HepG2 (cell line): ENCODE measurements at regions not wholly inside any gene's neighbourhood (a gene's known extent, or its start where the extent isn't known, plus 50 kb on each side); places are given as distances from the start of the nearest gene placed in this dataset.

Experiments
- ATAC-seq: fragments of 200-7000 bp; cut with Tn5 transposase; 3 replicates; pipeline ENCODE4 v1.9.1; 2020; ENCODE audit warnings: mild to moderate bottlenecking, moderate library complexity
- BruUV-seq: library from RNA; stranded (reverse); fragments of 400-500 nt; replicated peaks from 2 replicates; lab custom pipeline; 2021; lab: Mats Ljungman, UMichigan
- CTCF ChIA-PET: fragments of 300-600 bp; formaldehyde crosslinking; extraction: SDS; loops from one replicate; lab custom pipeline; 2021; ENCODE audit warnings: low total read pairs, inconsistent platforms, low intra/inter-chr PET ratio; lab: Yijun Ruan, JAX
- POLR2A ChIA-PET: fragments of 350-600 bp; sonication (Branson Sonifier 250); formaldehyde crosslinking; loops from one replicate; lab custom pipeline; 2020; ENCODE audit warnings: antibody characterized with exemption, inconsistent platforms; lab: Yijun Ruan, JAX
- DNase-seq: peaks from one replicate; pipeline ENCODE4 v3.0.0-alpha.2; 2015; ENCODE audit warnings: low spot score
- FAIRE-seq: peaks from 3 replicates; lab custom pipeline; 2011; peaks lifted over from hg19 to GRCh38; lab: Jason Lieb, UNC
- H2AFZ ChIP-seq: one replicate; pipeline ENCODE4 v1.6.1; 2011; ENCODE audit warnings: low read length, inconsistent platforms
- H3K27ac ChIP-seq: fragments of 300-600 bp; 3 replicates; pipeline ENCODE4 v1.8.0; 2011; ENCODE audit warnings: mixed run types, mild to moderate bottlenecking, mixed read lengths, low read length, inconsistent platforms; ENCODE audit not compliant: insufficient read depth; ENCODE audit errors: extremely low read length
- H3K27me3 ChIP-seq, 2 experiments: fragments of 200-600 bp in 1 of 2; 2 replicates in 1 of 2; 3 replicates in 1 of 2; pipeline versions ENCODE4 v1.6.0 to v1.8.0; 2011; ENCODE audit warnings: low read length in 2 of 2, mild to moderate bottlenecking in 2 of 2, moderate library complexity in 2 of 2, inconsistent platforms in 1 of 2; ENCODE audit not compliant: insufficient read depth in 2 of 2, control insufficient read depth in 1 of 2
- H3K36me3 ChIP-seq, 2 experiments: fragments of 200-600 bp in 1 of 2; replicated peaks in 1 of 2; 2 replicates in 1 of 2; 3 replicates in 1 of 2; pipeline versions ENCODE4 v1.5.1 to v1.8.0; 2011; ENCODE audit warnings: low read length in 2 of 2, inconsistent platforms in 1 of 2; ENCODE audit not compliant: insufficient read depth in 2 of 2, control insufficient read depth in 1 of 2
- H3K4me1 ChIP-seq: 2 replicates; pipeline ENCODE4 v1.5.1; 2012; ENCODE audit warnings: low read length, inconsistent platforms; ENCODE audit not compliant: insufficient read depth
- H3K4me2 ChIP-seq: 2 replicates; pipeline ENCODE4 v1.6.0; 2011; ENCODE audit warnings: low read depth, low read length, inconsistent platforms
- H3K4me3 ChIP-seq, 3 experiments: fragments of 200-600 bp in 1 of 3; sonication (generic), shearing (Covaris generic) in 1 of 3; replicated peaks in 1 of 3; 2 replicates each; pipeline ENCODE4 v1.5.1; 2011 to 2016; ENCODE audit warnings: low read length in 3 of 3, inconsistent platforms in 2 of 3, low read depth in 2 of 3, mild to moderate bottlenecking in 2 of 3, control low read depth in 1 of 3, mixed read lengths in 1 of 3; ENCODE audit not compliant: insufficient read depth in 1 of 3
- H3K79me2 ChIP-seq: one replicate; pipeline ENCODE4 v1.6.1; 2011; ENCODE audit warnings: low read length, inconsistent platforms; ENCODE audit not compliant: insufficient read depth
- H3K9ac ChIP-seq: 2 replicates; pipeline ENCODE4 v1.6.0; 2011; ENCODE audit warnings: mild to moderate bottlenecking, low read depth, low read length, inconsistent platforms; ENCODE audit not compliant: insufficient read depth
- H3K9me3 ChIP-seq: 2 replicates; pipeline ENCODE4 v1.5.1; 2012; ENCODE audit warnings: mild to moderate bottlenecking, low read length
- H4K20me1 ChIP-seq: 2 replicates; pipeline ENCODE4 v1.6.0; 2011; ENCODE audit warnings: inconsistent platforms, mild to moderate bottlenecking, low read length, moderate library complexity; ENCODE audit not compliant: insufficient read depth
- MEIS1 ChIP-seq: sonication (generic); formaldehyde crosslinking; IDR thresholded peaks from 2 replicates; pipeline ENCODE4 v1.9.0; 2021; ENCODE audit warnings: mild to moderate bottlenecking, missing genetic modification reagents, moderate library complexity, borderline replicate concordance
- NFYB ChIP-seq: sonication (generic); formaldehyde crosslinking; IDR thresholded peaks from 2 replicates; pipeline ENCODE4 v1.4.0; 2020; ENCODE audit warnings: missing genetic modification reagents
- NR2F6 ChIP-seq, 2 experiments: IDR thresholded peaks; 2 replicates each; pipeline ENCODE4 v1.6.1; 2016; ENCODE audit warnings: antibody characterized with exemption in 1 of 2, mild to moderate bottlenecking in 1 of 2
- REXO4 ChIP-seq: sonication (generic); formaldehyde crosslinking; IDR thresholded peaks from 2 replicates; pipeline ENCODE4 v1.8.0; 2022; ENCODE audit warnings: missing genetic modification reagents, mild to moderate bottlenecking, borderline replicate concordance
- RFX5 ChIP-seq: IDR thresholded peaks from 2 replicates; pipeline ENCODE4 v1.6.1; 2011; ENCODE audit warnings: low read depth, low read length, improper control_type of control experiment
- ZFP36L2 ChIP-seq: sonication (generic); formaldehyde crosslinking; IDR thresholded peaks from 2 replicates; pipeline ENCODE4 v1.4.0; 2020; ENCODE audit warnings: missing genetic modification reagents
- WGBS: methylation state at CpG from one replicate; pipeline ENCODE4 v1.1.6; 2017; ENCODE audit warnings: low lambda C conversion rate; 5-methylcytosine and 5-hydroxymethylcytosine counted together
- in situ Hi-C: cut with HindIII; loops from 2 replicates; pipeline ENCODE4 v1.10.0; 2017; ENCODE audit warnings: low pct_unique_long_range_greater_than_20kb; ENCODE audit not compliant: extremely low pct_ligation_motif_present
- intact Hi-C: fragments of 100-400 bp; cut with micrococcal nuclease; formaldehyde crosslinking; loops from one replicate; pipeline ENCODE4 v1.10.0; 2022; ENCODE audit not compliant: unreplicated experiment
- TF ChIP-seq, protein P1 (sequence below): IDR thresholded peaks from 2 replicates; pipeline ENCODE4 v1.6.1; 2018; ENCODE audit warnings: missing genetic modification reagents, mild to moderate bottlenecking, missing compliant biosample characterization
- TF ChIP-seq, protein P2 (sequence below): sonication (generic); formaldehyde crosslinking; IDR thresholded peaks from 2 replicates; pipeline ENCODE4 v1.4.0; 2020; ENCODE audit warnings: missing genetic modification reagents
- TF ChIP-seq, protein P3 (sequence below): IDR thresholded peaks from 2 replicates; pipeline ENCODE4 v1.6.1; 2016; ENCODE audit warnings: missing compliant biosample characterization, missing genetic modification reagents, borderline replicate concordance
- TF ChIP-seq, protein P4 (sequence below): IDR thresholded peaks from 2 replicates; pipeline ENCODE4 v1.6.1; 2016; ENCODE audit warnings: low read depth
- TF ChIP-seq, protein P5 (sequence below): sonication (generic); formaldehyde crosslinking; IDR thresholded peaks from 2 replicates; pipeline ENCODE4 v1.4.0; 2020; ENCODE audit warnings: low read depth, mild to moderate bottlenecking, missing genetic modification reagents

DNA sequence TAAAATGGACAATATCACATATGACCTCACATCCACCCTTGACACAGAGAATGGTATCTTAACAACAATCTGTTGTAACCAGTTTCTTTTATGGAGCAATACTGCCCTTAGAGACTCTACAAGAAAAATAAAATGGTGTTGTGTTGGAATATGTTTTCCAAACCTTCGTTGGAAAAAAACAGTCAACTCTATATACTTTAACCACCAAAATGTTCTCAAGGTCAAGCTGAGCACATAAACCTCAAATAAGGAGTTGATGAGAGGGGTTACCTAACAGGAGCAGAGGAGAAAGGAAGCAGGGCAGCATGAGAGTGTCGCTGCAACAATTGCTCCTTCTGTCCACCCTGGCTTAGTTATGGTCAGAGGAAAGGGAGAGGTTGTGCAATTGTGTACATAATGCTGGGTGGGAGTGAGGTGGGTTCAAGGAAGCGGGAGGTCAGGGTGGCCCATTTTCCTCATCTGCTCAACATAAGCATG is 179.2 kb upstream of the BMP4 start (continued):
- TF ChIP-seq REXO4 (CRISPR knock-in tag) (no peak), RFX5 (no peak), ZFP36L2 (CRISPR knock-in tag) (no peak)
- TF ChIP-seq, protein P1, sequence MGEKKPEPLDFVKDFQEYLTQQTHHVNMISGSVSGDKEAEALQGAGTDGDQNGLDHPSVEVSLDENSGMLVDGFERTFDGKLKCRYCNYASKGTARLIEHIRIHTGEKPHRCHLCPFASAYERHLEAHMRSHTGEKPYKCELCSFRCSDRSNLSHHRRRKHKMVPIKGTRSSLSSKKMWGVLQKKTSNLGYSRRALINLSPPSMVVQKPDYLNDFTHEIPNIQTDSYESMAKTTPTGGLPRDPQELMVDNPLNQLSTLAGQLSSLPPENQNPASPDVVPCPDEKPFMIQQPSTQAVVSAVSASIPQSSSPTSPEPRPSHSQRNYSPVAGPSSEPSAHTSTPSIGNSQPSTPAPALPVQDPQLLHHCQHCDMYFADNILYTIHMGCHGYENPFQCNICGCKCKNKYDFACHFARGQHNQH (CRISPR knock-in tag): peak; percentile 87
- TF ChIP-seq, protein P2, sequence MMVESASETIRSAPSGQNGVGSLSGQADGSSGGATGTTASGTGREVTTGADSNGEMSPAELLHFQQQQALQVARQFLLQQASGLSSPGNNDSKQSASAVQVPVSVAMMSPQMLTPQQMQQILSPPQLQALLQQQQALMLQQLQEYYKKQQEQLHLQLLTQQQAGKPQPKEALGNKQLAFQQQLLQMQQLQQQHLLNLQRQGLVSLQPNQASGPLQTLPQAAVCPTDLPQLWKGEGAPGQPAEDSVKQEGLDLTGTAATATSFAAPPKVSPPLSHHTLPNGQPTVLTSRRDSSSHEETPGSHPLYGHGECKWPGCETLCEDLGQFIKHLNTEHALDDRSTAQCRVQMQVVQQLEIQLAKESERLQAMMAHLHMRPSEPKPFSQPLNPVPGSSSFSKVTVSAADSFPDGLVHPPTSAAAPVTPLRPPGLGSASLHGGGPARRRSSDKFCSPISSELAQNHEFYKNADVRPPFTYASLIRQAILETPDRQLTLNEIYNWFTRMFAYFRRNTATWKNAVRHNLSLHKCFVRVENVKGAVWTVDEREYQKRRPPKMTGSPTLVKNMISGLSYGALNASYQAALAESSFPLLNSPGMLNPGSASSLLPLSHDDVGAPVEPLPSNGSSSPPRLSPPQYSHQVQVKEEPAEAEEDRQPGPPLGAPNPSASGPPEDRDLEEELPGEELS: peak; percentile 92

DNA sequence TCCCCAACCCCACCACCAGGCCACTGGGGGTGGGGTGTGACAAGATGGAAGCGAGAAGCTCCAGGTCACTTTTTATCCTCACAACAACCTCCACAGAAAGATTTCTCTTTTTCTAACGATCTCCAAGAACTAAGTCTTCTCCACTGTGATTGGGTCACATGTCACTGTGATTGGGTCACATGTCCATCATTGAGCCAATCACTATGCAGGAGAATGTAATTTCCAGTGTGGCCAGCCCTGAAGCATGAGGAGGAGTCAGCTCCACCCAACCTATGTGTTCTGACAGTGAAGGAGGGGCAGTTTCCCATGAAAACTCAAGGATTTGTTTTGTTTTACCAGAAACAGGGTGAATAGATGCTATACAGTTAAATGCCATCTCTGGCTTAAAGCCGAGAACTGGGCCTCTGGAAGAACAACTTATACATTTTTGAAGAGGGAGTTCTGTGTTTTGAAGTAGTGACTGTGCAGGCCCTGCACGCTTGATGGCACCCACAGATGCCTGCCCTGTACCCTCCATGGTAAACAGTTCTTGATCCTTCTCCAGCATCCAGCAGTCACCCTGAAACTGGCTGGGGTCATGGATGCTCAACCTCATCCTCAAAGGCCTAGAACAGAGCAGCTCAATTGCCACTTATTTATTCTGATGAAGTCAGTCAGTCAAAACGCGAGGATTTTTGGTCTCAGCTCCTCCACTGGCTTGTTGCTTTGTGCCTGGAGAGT is 180.4 kb upstream of the BMP4 start:
- no peak for FAIRE-seq
- TF ChIP-seq, protein P3, sequence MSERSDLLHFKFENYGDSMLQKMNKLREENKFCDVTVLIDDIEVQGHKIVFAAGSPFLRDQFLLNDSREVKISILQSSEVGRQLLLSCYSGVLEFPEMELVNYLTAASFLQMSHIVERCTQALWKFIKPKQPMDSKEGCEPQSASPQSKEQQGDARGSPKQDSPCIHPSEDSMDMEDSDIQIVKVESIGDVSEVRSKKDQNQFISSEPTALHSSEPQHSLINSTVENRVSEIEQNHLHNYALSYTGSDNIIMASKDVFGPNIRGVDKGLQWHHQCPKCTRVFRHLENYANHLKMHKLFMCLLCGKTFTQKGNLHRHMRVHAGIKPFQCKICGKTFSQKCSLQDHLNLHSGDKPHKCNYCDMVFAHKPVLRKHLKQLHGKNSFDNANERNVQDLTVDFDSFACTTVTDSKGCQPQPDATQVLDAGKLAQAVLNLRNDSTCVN (CRISPR knock-in tag): no peak
- TF ChIP-seq NR2F6 (IDR thresholded peaks at IDR 0.05) (no peak), NR2F6 (CRISPR knock-in tag; IDR thresholded peaks at IDR 0.05) (0 out of 2 replicates have a peak, but pooled peaks have one; percentile 4), MEIS1 (CRISPR knock-in tag) (0 out of 2 replicates have a peak, but pooled peaks have one; percentile 19), NFYB (peak; percentile 55)
- TF ChIP-seq, protein P4, sequence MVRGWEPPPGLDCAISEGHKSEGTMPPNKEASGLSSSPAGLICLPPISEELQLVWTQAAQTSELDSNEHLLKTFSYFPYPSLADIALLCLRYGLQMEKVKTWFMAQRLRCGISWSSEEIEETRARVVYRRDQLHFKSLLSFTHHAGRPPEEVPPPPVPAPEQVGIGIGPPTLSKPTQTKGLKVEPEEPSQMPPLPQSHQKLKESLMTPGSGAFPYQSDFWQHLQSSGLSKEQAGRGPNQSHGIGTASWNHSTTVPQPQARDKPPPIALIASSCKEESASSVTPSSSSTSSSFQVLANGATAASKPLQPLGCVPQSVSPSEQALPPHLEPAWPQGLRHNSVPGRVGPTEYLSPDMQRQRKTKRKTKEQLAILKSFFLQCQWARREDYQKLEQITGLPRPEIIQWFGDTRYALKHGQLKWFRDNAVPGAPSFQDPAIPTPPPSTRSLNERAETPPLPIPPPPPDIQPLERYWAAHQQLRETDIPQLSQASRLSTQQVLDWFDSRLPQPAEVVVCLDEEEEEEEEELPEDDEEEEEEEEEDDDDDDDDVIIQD (CRISPR knock-in tag): peak; percentile 29; the same call in 1 of the 2 replicates
- TF ChIP-seq, protein P5, sequence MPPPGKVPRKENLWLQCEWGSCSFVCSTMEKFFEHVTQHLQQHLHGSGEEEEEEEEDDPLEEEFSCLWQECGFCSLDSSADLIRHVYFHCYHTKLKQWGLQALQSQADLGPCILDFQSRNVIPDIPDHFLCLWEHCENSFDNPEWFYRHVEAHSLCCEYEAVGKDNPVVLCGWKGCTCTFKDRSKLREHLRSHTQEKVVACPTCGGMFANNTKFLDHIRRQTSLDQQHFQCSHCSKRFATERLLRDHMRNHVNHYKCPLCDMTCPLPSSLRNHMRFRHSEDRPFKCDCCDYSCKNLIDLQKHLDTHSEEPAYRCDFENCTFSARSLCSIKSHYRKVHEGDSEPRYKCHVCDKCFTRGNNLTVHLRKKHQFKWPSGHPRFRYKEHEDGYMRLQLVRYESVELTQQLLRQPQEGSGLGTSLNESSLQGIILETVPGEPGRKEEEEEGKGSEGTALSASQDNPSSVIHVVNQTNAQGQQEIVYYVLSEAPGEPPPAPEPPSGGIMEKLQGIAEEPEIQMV (CRISPR knock-in tag): no peak

More for the DNA sequence above, 180.4 kb upstream of the BMP4 start:
- ChIA-PET POLR2A (interaction anchor here (0.7 to 6.5 kb wide), 15 partner anchors 19 to 230 kb away, joined by 3 to 84 read pairs (median 8); partner anchors contain the start of gene BMP4), CTCF (no interaction called here)
- H3K4me1 ChIP-seq: peaks cover 99% of the 10 kb centered on the region
- intact Hi-C loops (loop anchor here (5.0 kb wide), 3 partner anchors 90 to 180 kb away; partner anchors contain the start of gene BMP4), in situ Hi-C loops (loop anchor here (5.0 kb wide), 1 partner anchor 185 kb away; no protein-coding TSS in a partner anchor)
- no peaks in the 10 kb centered on the region for H3K27me3 ChIP-seq
- H3K27ac ChIP-seq: peak overlapping the region; percentile 83
- peak overlapping the region; percentile 73 for H3K4me2 ChIP-seq
- ATAC-seq: no peak
- peak overlapping the region; percentile 61 for H3K9ac ChIP-seq
- DNase-seq: peak; percentile 47
- 68% methylated on average over 6 of the region's 6 CpGs for WGBS
- H3K9me3 ChIP-seq: no peaks in the 10 kb centered on the region
- 0 out of 6 replicates have a peak overlapping the region, but pooled peaks of 1 of the 3 experiments have one; percentile 1 for H3K4me3 ChIP-seq
- no peaks in the 10 kb centered on the region for H3K36me3 ChIP-seq
- no TSS peak for BruUV-seq
- H4K20me1 ChIP-seq: no peaks in the 10 kb centered on the region
- no peaks in the 10 kb centered on the region for H3K79me2 ChIP-seq
- H2AFZ ChIP-seq: no peak overlapping the region
